ENCODE measurements at regions not wholly inside any gene's neighbourhood (a gene's known extent, or its start where the extent isn't known, plus 50 kb on each side); places are given as distances from the start of the nearest gene placed in this dataset.

GRCh38 chr18:2201036-2201600, 370.2 kb downstream of the METTL4 start:
- in situ Hi-C loops (cut with MboI; ENCODE audit: low pct_unique_long_range_greater_than_20kb, low sequenced_read_pairs, unreplicated experiment), result no loop called here
- no peak for DNase-seq (ENCODE audit: low spot score)
- no peak for TF ChIP-seq CTCF (IDR thresholded peaks at IDR 0.05; ENCODE audit: extremely low read depth, insufficient read depth, missing control alignments)

- TF ChIP-seq CTCF (IDR thresholded peaks at IDR 0.05; ENCODE audit: extremely low read depth, insufficient read depth, missing control alignments), result no peak
- DNase-seq (ENCODE audit: low spot score), result no peak
- in situ Hi-C loops (cut with MboI; ENCODE audit: low pct_unique_long_range_greater_than_20kb, low sequenced_read_pairs, unreplicated experiment), result no loop called here
These were observed 366.6 kb downstream of the METTL4 start for GRCh38 chr18:2204736-2205135.

- DNase-seq (ENCODE audit: low spot score), result no peak
- TF ChIP-seq CTCF (IDR thresholded peaks at IDR 0.05; ENCODE audit: extremely low read depth, insufficient read depth, missing control alignments), result no peak
- in situ Hi-C loops (cut with MboI; ENCODE audit: low pct_unique_long_range_greater_than_20kb, low sequenced_read_pairs, unreplicated experiment), result no loop called here
These were observed 364.0 kb downstream of the METTL4 start for GRCh38 chr18:2207294-2207693.

DNA sequence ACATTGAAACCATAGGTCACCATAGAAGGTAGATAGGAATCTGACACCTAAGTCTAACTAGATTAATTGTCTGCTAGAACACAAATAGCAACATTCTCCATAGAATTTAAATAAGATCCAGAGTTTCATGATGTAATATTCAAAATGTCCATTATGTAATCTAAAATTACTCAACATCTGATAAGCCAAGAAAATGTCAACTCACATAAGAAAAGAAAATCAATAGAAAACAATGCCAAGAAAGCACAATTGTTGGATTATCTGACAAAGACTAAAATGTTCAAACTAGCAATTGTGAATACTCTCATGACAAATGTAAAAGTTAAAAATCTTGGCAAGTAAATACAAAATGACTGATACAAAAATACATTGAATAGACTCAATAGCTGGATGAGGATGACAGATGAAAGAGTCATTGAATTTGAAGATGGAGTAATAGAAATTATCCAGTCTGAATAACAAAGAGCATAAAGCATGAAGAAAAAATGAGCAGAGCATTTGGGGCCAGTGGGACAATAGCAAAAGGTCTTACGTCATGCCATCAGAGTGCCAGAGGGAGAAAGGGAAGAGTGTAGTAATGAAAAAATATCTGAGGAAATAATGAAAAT, 358.6 kb downstream of the METTL4 start:
- TF ChIP-seq CTCF (IDR thresholded peaks at IDR 0.05; ENCODE audit: extremely low read depth, insufficient read depth, missing control alignments), result no peak
- in situ Hi-C loops (cut with MboI; ENCODE audit: low pct_unique_long_range_greater_than_20kb, low sequenced_read_pairs, unreplicated experiment), result no loop called here
- DNase-seq (ENCODE audit: low spot score), result no peak

DNA sequence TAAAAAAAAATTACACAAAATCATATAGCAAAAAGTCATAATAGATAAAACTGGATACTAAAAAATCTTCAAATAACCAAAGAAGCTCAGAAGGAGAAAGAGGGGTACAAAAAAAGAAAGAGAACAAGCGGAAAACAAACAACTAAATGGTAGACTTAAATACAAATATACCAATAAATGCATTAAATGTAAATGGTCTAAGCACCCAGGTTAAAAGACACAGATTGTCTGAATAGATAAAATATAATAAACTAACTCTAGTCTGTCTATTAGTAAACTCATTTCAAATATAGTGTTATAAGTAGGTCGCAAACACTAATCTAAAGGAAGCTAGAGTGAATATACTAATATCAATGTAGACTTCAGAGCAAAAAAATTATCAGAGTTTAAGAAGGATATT, 357.4 kb downstream of the METTL4 start:
- TF ChIP-seq CTCF (IDR thresholded peaks at IDR 0.05; ENCODE audit: extremely low read depth, insufficient read depth, missing control alignments), result no peak
- in situ Hi-C loops (cut with MboI; ENCODE audit: low pct_unique_long_range_greater_than_20kb, low sequenced_read_pairs, unreplicated experiment), result no loop called here
- no peak for DNase-seq (ENCODE audit: low spot score)

DNA sequence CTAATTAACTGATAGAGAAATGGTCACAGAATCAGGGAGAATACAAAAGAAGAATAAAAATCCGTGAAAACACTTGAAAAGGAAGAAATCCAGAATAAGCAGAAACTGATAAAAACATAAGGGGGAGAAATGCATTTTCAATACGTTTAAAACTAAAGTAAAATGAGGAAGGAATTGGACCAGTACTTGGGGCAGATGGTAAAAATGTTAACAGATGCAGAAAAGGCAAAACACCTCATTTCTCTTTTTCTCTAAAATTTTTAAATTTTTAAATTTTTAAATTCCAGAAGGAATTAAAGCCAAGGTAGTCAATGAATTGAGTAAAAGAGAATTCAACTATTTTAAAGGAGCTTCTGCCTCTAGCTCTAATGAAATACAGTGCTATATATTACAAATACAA, 353.9 kb downstream of the METTL4 start:
- TF ChIP-seq CTCF (IDR thresholded peaks at IDR 0.05; ENCODE audit: extremely low read depth, insufficient read depth, missing control alignments), result no peak
- no peak for DNase-seq (ENCODE audit: low spot score)
- in situ Hi-C loops (cut with MboI; ENCODE audit: low pct_unique_long_range_greater_than_20kb, low sequenced_read_pairs, unreplicated experiment), result no loop called here

Data from GM13977 (cell line).